CD4-positive, alpha-beta memory T cell (primary cell): ENCODE measurements at regions not wholly inside any gene's neighbourhood (a gene's known extent, or its start where the extent isn't known, plus 50 kb on each side); places are given as distances from the start of the nearest gene placed in this dataset.

Experiments used
- CTCF ChIA-PET: fragments of 350-600 bp; sonication (Branson Sonifier 250); formaldehyde crosslinking; loops from one replicate; lab custom pipeline; 2021; ENCODE audit warnings: inconsistent platforms; ENCODE audit not compliant: partially characterized antibody; lab: Charles Lee
- POLR2A ChIA-PET: fragments of 350-600 bp; sonication (Branson Sonifier 250); formaldehyde crosslinking; loops from one replicate; lab custom pipeline; 2021; ENCODE audit not compliant: partially characterized antibody; lab: Charles Lee
- DNase-seq, 5 donors: peaks; one replicate each; pipeline versions ENCODE4 v3.0.0 to v3.0.0-alpha.2; 2020 to 2022; ENCODE audit warnings: mixed read lengths in 1 of 5
- H3K27ac ChIP-seq: one replicate; pipeline ENCODE4 v1.7.0; 2013; ENCODE audit warnings: low read depth, low read length
- H3K27me3 ChIP-seq: 2 replicates; pipeline ENCODE4 v1.7.0; 2013; ENCODE audit warnings: mild to moderate bottlenecking, low read length, moderate library complexity; ENCODE audit not compliant: insufficient read depth
- H3K36me3 ChIP-seq: 2 replicates; pipeline ENCODE4 v1.7.0; 2013; ENCODE audit warnings: mild to moderate bottlenecking, low read length, moderate library complexity; ENCODE audit not compliant: insufficient read depth
- H3K4me1 ChIP-seq: 2 replicates; pipeline ENCODE4 v1.7.0; 2013; ENCODE audit warnings: mild to moderate bottlenecking, low read length, moderate library complexity; ENCODE audit not compliant: insufficient read depth
- H3K4me3 ChIP-seq, 2 donors: one replicate each; pipeline ENCODE4 v1.7.0; 2013; ENCODE audit warnings: low read length in 2 of 2, mild to moderate bottlenecking in 1 of 2
- H3K9me3 ChIP-seq, 2 donors: one replicate each; pipeline ENCODE4 v1.7.0; 2013; ENCODE audit warnings: low read length in 2 of 2, control low read depth in 1 of 2; ENCODE audit not compliant: control insufficient read depth in 1 of 2
- H3K27ac Mint-ChIP-seq, 7 donors: one replicate each; pipeline ENCODE4 v1.8.0; 2020 to 2021; ENCODE audit warnings: mixed read lengths in 7 of 7, mild to moderate bottlenecking in 6 of 7, inconsistent platforms in 3 of 7, moderate library complexity in 3 of 7
- H3K27me3 Mint-ChIP-seq, 2 donors: one replicate each; pipeline ENCODE4 v1.8.0; 2020 to 2021; ENCODE audit warnings: mixed read lengths in 2 of 2
- H3K36me3 Mint-ChIP-seq, 2 donors: one replicate each; pipeline ENCODE4 v1.8.0; 2020 to 2021; ENCODE audit warnings: mixed read lengths in 2 of 2, inconsistent platforms in 1 of 2, mild to moderate bottlenecking in 1 of 2
- H3K4me1 Mint-ChIP-seq, 4 donors: one replicate each; pipeline ENCODE4 v1.8.0; 2020 to 2021; ENCODE audit warnings: mixed read lengths in 4 of 4, mild to moderate bottlenecking in 1 of 4
- H3K4me3 Mint-ChIP-seq, 8 donors: one replicate each; pipeline ENCODE4 v1.8.0; 2020 to 2021; ENCODE audit warnings: mixed read lengths in 8 of 8, mild to moderate bottlenecking in 7 of 8, moderate library complexity in 6 of 8, inconsistent platforms in 3 of 8
- H3K9me3 Mint-ChIP-seq, 8 donors: one replicate each; pipeline ENCODE4 v1.8.0; 2020 to 2021; ENCODE audit warnings: mixed read lengths in 8 of 8, mild to moderate bottlenecking in 5 of 8, inconsistent platforms in 3 of 8, moderate library complexity in 1 of 8
- intact Hi-C: fragments of 100-400 bp; cut with micrococcal nuclease; formaldehyde crosslinking; loops from one replicate; pipeline ENCODE4 v1.15.1; 2023

GRCh38 chr5:155097995-155098394 lies 84.4 kb downstream of the KIF4B start:
- H3K9me3 ChIP-seq = no peaks in the 10 kb centered on the region
- H3K27me3 ChIP-seq = no peaks in the 10 kb centered on the region
- Mint-ChIP-seq H3K9me3 (peaks cover 0 to 2% (median 0%) of the 10 kb centered on the region in 8 donors), H3K4me3 (no peak overlapping the region), H3K27ac (no peak overlapping the region), H3K36me3 (no peaks in the 10 kb centered on the region), H3K4me1 (no peaks in the 10 kb centered on the region), H3K27me3 (peaks cover 2 to 5% of the 10 kb centered on the region in 2 donors)
- ChIA-PET POLR2A (no interaction called here), CTCF (no interaction called here)
- H3K4me1 ChIP-seq = no peaks in the 10 kb centered on the region
- H3K4me3 ChIP-seq = no peak overlapping the region
- no peak overlapping the region for H3K27ac ChIP-seq
- intact Hi-C loops = no loop called here
- no peak for DNase-seq
- no peaks in the 10 kb centered on the region for H3K36me3 ChIP-seq

- H3K9me3 Mint-ChIP-seq = peaks cover 0 to 2% (median 0%) of the 10 kb centered on the region in 8 donors
- DNase-seq = no peak
- peaks cover 2 to 5% of the 10 kb centered on the region in 2 donors for H3K27me3 Mint-ChIP-seq
- no peaks in the 10 kb centered on the region for H3K27me3 ChIP-seq
- no peak overlapping the region for H3K4me3 ChIP-seq
- no peaks in the 10 kb centered on the region for H3K9me3 ChIP-seq
- ChIA-PET POLR2A (no interaction called here), CTCF (no interaction called here)
- H3K4me1 ChIP-seq = no peaks in the 10 kb centered on the region
- intact Hi-C loops = no loop called here
- no peaks in the 10 kb centered on the region for H3K4me1 Mint-ChIP-seq
- H3K36me3 ChIP-seq = no peaks in the 10 kb centered on the region
- H3K4me3 Mint-ChIP-seq = no peak overlapping the region
- no peaks in the 10 kb centered on the region for H3K36me3 Mint-ChIP-seq
- no peak overlapping the region for H3K27ac ChIP-seq
- H3K27ac Mint-ChIP-seq = no peak overlapping the region
Observed at GRCh38 chr5:155098433-155098832, 84.9 kb downstream of the KIF4B start.

- H3K4me1 Mint-ChIP-seq = no peaks in the 10 kb centered on the region
- ChIA-PET POLR2A (no interaction called here), CTCF (no interaction called here)
- no peaks in the 10 kb centered on the region for H3K9me3 ChIP-seq
- H3K27ac Mint-ChIP-seq = no peak overlapping the region
- no peaks in the 10 kb centered on the region for H3K27me3 ChIP-seq
- peaks cover 0 to 2% (median 0%) of the 10 kb centered on the region in 8 donors for H3K9me3 Mint-ChIP-seq
- no peaks in the 10 kb centered on the region for H3K4me1 ChIP-seq
- no peak overlapping the region for H3K27ac ChIP-seq
- no peak overlapping the region for H3K4me3 ChIP-seq
- H3K36me3 ChIP-seq = no peaks in the 10 kb centered on the region
- no peaks in the 10 kb centered on the region for H3K36me3 Mint-ChIP-seq
- no peak overlapping the region for H3K4me3 Mint-ChIP-seq
- intact Hi-C loops = no loop called here
- peaks cover 3 to 7% of the 10 kb centered on the region in 2 donors for H3K27me3 Mint-ChIP-seq
- no peak for DNase-seq
Observed at GRCh38 chr5:155101697-155102096, 88.1 kb downstream of the KIF4B start.

GRCh38 chr5:155103146-155103545 lies 89.6 kb downstream of the KIF4B start:
- no peaks in the 10 kb centered on the region for H3K4me1 ChIP-seq
- H3K27ac ChIP-seq = no peak overlapping the region
- H3K27me3 ChIP-seq = no peaks in the 10 kb centered on the region
- Mint-ChIP-seq H3K27ac (no peak overlapping the region), H3K4me1 (no peaks in the 10 kb centered on the region), H3K27me3 (peaks cover 3 to 11% of the 10 kb centered on the region in 2 donors), H3K9me3 (peaks cover 0 to 2% (median 0%) of the 10 kb centered on the region in 8 donors), H3K4me3 (no peak overlapping the region), H3K36me3 (no peaks in the 10 kb centered on the region)
- DNase-seq = no peak
- intact Hi-C loops = no loop called here
- no peak overlapping the region for H3K4me3 ChIP-seq
- no peaks in the 10 kb centered on the region for H3K9me3 ChIP-seq
- H3K36me3 ChIP-seq = no peaks in the 10 kb centered on the region
- ChIA-PET CTCF (no interaction called here), POLR2A (no interaction called here)

- Mint-ChIP-seq H3K4me3 (no peak overlapping the region), H3K27ac (no peak overlapping the region), H3K36me3 (no peaks in the 10 kb centered on the region), H3K9me3 (no peaks in the 10 kb centered on the region), H3K27me3 (peaks cover 3 to 11% of the 10 kb centered on the region in 2 donors), H3K4me1 (no peaks in the 10 kb centered on the region)
- no peak for DNase-seq
- Histone ChIP-seq H3K27me3 (no peaks in the 10 kb centered on the region), H3K9me3 (no peaks in the 10 kb centered on the region), H3K27ac (no peak overlapping the region), H3K36me3 (no peaks in the 10 kb centered on the region), H3K4me1 (no peaks in the 10 kb centered on the region), H3K4me3 (no peak overlapping the region)
- CTCF ChIA-PET = no interaction called here
- POLR2A ChIA-PET = no interaction called here
- intact Hi-C loops = no loop called here
Observed at GRCh38 chr5:155104441-155104840, 90.9 kb downstream of the KIF4B start.

GRCh38 chr5:155106221-155106620 lies 92.7 kb downstream of the KIF4B start:
- H3K4me3 Mint-ChIP-seq = no peak overlapping the region
- no peaks in the 10 kb centered on the region for H3K4me1 Mint-ChIP-seq
- H3K27me3 Mint-ChIP-seq = peaks cover 3 to 11% of the 10 kb centered on the region in 2 donors
- H3K4me1 ChIP-seq = no peaks in the 10 kb centered on the region
- no peak overlapping the region for H3K27ac Mint-ChIP-seq
- DNase-seq = no peak
- H3K36me3 ChIP-seq = no peaks in the 10 kb centered on the region
- H3K27ac ChIP-seq = no peak overlapping the region
- no peaks in the 10 kb centered on the region for H3K36me3 Mint-ChIP-seq
- H3K9me3 Mint-ChIP-seq = no peaks in the 10 kb centered on the region
- ChIA-PET CTCF (no interaction called here), POLR2A (no interaction called here)
- H3K4me3 ChIP-seq = no peak overlapping the region
- intact Hi-C loops = no loop called here
- no peaks in the 10 kb centered on the region for H3K9me3 ChIP-seq
- no peaks in the 10 kb centered on the region for H3K27me3 ChIP-seq

GRCh38 chr5:155113888-155114287 lies 100.3 kb downstream of the KIF4B start:
- Mint-ChIP-seq H3K4me1 (no peaks in the 10 kb centered on the region), H3K36me3 (no peaks in the 10 kb centered on the region), H3K4me3 (no peak overlapping the region), H3K27me3 (peaks cover 0 to 4% of the 10 kb centered on the region in 2 donors), H3K27ac (no peak overlapping the region), H3K9me3 (peaks cover 0 to 6% (median 0%) of the 10 kb centered on the region in 8 donors)
- no peak overlapping the region for H3K4me3 ChIP-seq
- no peak overlapping the region for H3K27ac ChIP-seq
- POLR2A ChIA-PET = no interaction called here
- no peaks in the 10 kb centered on the region for H3K36me3 ChIP-seq
- no peaks in the 10 kb centered on the region for H3K4me1 ChIP-seq
- DNase-seq = no peak
- CTCF ChIA-PET = no interaction called here
- intact Hi-C loops = no loop called here
- H3K27me3 ChIP-seq = no peaks in the 10 kb centered on the region
- no peaks in the 10 kb centered on the region for H3K9me3 ChIP-seq

- intact Hi-C loops = no loop called here
- H3K4me3 ChIP-seq = no peak overlapping the region
- no peaks in the 10 kb centered on the region for H3K27me3 ChIP-seq
- Mint-ChIP-seq H3K9me3 (peaks cover 0 to 6% (median 0%) of the 10 kb centered on the region in 8 donors), H3K36me3 (no peaks in the 10 kb centered on the region), H3K27me3 (peaks cover 0 to 4% of the 10 kb centered on the region in 2 donors), H3K4me1 (no peaks in the 10 kb centered on the region), H3K4me3 (no peak overlapping the region), H3K27ac (no peak overlapping the region)
- no peaks in the 10 kb centered on the region for H3K4me1 ChIP-seq
- H3K9me3 ChIP-seq = no peaks in the 10 kb centered on the region
- ChIA-PET CTCF (no interaction called here), POLR2A (no interaction called here)
- no peak for DNase-seq
- no peak overlapping the region for H3K27ac ChIP-seq
- no peaks in the 10 kb centered on the region for H3K36me3 ChIP-seq
Observed at GRCh38 chr5:155114655-155115054, 101.1 kb downstream of the KIF4B start.
